G401.6 (cell line): ENCODE measurements at regions not wholly inside any gene's neighbourhood (a gene's known extent, or its start where the extent isn't known, plus 50 kb on each side); places are given as distances from the start of the nearest gene placed in this dataset.
"Not testable (repeated sequence)": the region's sequence is repeated elsewhere in the genome, so short reads cannot be mapped to it uniquely, and the experiment has no call there.

ENCODE experiments used
- FAIRE-seq: peaks from 2 replicates; lab custom pipeline; 2012; peaks lifted over from hg19 to GRCh38; lab: Jason Lieb, UNC

DNA sequence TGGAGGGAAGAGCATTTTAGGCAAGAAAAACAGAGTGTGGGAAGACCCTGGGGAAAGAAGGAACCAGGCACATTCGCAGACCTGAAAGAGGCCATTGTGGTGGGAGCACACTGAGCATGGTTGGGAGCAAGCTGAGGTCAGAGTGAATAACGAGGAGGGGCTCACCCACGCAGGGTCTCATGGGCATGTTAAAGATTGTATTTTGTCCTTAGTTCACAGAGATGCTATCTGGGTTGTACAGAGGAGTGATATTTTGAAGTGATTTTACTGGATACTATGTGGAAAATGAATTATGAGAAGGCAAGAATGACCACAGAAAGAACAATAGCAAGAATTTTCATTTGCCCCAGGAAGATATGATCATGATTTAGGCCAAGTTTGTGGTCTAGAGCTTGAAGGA is 578.3 kb upstream of the NR5A2 start:
- FAIRE-seq: no peak

DNA sequence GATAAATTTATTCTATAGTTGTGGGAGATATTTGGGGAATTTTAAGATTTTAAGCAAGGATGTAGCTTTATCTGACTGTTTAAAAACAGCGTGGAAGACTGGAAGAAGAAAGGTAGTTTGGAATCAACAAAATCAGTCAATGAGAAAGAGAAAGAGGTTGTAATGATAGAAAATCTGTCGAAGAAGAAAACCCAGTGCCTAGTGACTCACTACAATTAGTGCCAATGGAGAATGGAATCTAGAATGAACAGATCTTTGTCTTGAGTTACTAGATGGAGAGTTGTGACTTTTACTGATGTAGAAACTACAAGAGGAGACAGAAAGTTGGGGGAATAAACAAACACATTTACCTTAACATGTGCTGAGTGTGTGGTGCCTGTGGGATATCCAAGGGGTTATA is 577.8 kb upstream of the NR5A2 start:
- FAIRE-seq: no peak

DNA sequence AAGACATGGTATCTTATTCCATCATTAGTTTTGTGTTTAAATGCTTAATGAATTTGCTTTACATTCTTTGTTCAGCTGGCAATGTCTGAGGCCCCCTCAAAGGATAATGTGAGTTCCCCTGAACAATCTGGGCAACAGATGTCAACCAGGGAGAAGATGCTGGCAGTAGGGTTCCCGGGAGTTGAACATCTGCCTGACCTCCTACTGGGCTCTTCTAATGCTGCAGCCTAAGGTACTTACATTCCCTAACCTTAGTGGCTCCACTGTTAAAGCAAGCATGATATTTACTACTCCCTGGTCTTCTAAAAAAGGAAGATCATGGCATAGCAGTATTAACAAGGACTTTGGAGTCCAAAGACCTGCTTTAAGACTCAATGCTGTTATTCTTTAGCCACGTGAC is 574.9 kb upstream of the NR5A2 start:
- FAIRE-seq: no peak

GRCh38 chr1:199453723-199454122 is 573.8 kb upstream of the NR5A2 start:
- no peak for FAIRE-seq

DNA sequence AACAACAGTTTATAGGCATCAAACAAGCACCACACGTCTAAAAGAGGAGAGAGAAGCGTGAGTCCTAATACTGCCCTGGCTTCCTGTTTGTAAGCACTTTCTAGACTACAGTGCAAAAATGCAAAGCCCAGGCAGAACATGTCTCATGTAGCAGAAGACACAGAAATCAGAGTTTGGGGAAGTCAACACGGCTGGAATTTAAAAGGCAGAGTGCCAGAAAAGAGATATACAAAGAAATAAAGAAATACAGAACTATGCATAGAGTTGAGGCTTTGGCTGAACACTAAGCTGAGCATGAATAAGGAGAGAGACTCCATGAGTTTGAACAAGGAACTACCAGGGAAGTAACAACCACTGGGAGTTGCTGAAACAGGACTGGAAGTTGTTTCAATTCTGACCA is 566.6 kb upstream of the NR5A2 start:
- no peak for FAIRE-seq

- FAIRE-seq: no peak
These were observed 563.9 kb upstream of the NR5A2 start for GRCh38 chr1:199463521-199464127.

- FAIRE-seq: no peak
These were observed 560.5 kb upstream of the NR5A2 start for GRCh38 chr1:199466961-199467360.

GRCh38 chr1:199472018-199472417 is 555.5 kb upstream of the NR5A2 start:
- no peak for FAIRE-seq

GRCh38 chr1:199472978-199473377 is 554.5 kb upstream of the NR5A2 start:
- no peak for FAIRE-seq

DNA sequence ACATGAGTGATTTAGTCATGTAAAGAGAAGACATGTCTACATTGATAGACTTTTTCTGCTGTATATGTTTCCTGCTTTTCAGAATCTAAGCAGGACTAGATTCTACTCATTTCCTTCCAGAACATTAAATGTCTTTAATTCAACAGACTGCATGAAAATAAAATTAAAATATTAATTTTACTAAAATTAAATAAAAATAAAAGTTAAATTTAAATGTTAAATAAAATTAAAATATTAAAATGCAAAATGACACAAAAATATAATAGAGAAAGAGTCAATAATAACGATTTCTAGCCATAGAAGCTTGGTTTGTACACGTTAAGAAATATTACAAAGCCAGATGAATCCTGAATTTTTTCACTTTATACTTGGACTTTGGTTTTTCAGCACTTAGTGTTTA is 552.8 kb upstream of the NR5A2 start:
- FAIRE-seq: no peak

GRCh38 chr1:199482426-199482825 is 545.1 kb upstream of the NR5A2 start:
- no peak for FAIRE-seq

GRCh38 chr1:199489594-199489993 is 537.9 kb upstream of the NR5A2 start:
- no peak for FAIRE-seq

GRCh38 chr1:199490769-199491527 is 536.6 kb upstream of the NR5A2 start:
- FAIRE-seq: no peak

GRCh38 chr1:199495432-199495831 is 532.1 kb upstream of the NR5A2 start:
- no peak for FAIRE-seq

GRCh38 chr1:199498802-199499201 is 528.7 kb upstream of the NR5A2 start:
- not testable (repeated sequence) for FAIRE-seq

DNA sequence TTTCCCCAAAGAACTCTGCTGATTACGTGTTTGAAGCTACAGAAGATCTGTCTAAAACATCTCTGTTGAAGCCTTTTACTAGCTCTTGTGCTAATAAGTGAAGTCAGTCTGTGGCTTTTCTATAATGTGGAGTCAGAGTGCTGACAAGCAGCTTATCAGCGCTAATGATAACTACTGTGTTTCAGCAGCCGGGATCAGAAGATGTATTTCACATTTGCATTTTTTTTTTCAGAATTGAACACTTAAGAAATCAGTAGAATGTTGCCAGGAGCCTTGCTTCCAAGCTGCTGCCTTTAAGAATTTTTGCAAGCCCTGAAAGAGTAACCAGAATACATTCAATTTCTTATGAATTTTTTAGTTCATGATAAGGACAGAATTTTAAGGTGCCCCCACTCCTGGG is 519.4 kb upstream of the NR5A2 start:
- FAIRE-seq: no peak

DNA sequence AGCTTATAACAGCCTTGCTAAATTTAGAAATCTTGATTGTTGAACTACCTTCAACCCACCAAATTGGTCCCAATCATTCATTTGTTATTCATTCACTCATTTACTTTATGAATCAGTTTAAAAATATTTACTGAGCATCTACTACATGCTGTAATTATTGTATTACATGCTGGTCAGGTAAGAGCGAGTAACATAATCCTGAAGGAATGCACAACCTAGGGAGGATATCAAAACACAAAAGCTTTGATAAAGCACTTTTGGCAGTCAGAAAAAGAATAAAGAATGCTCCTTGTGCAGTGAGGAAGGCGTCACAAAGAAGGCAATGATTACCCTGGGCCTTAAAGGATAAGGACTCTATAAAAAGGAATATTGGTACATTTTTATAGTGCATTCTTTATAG is 518.9 kb upstream of the NR5A2 start:
- no peak for FAIRE-seq

DNA sequence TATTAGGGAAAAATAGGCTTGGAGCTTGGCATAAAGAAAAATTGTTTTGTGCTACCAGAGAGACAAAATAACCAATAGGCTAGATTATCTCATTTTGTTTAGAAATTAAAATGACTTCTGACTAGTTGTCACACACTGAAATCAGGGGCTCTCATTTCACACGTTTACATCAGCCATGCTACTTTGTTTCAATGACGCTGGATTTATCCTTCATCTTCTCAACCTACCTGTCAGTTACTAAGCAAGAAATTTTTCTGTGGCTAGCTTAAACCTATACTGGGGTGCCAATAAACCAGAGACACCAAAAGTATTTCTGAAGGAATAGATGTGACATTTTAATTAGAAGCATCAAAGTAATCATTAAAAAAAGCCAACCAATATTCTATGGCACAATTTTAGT is 518.1 kb upstream of the NR5A2 start:
- FAIRE-seq: no peak

DNA sequence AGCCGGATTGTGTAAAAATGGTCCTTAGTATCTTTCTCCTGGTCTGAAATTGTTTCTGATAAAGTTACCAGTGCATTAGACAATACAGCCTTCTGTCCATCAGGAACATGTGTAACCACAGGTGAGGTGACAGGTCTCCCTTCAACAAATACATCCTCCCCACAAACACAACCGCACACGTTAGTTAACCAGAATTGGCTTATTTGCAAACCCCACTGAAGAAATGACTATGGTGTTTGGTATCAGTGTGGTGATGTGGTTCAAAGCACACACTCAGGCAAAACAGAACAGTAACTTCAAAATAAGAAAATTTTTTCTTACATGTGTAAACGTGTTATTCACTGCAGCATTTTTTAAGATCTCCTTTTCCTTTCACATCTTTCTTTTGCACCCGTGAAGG is 517.2 kb upstream of the NR5A2 start:
- no peak for FAIRE-seq

GRCh38 chr1:199512037-199512710 is 515.3 kb upstream of the NR5A2 start:
- no peak for FAIRE-seq

GRCh38 chr1:199515261-199515660 is 512.2 kb upstream of the NR5A2 start:
- no peak for FAIRE-seq

- no peak for FAIRE-seq
These were observed 505.2 kb upstream of the NR5A2 start for GRCh38 chr1:199522338-199522737.

- FAIRE-seq: no peak
These were observed 504.6 kb upstream of the NR5A2 start for GRCh38 chr1:199522936-199523335.

DNA sequence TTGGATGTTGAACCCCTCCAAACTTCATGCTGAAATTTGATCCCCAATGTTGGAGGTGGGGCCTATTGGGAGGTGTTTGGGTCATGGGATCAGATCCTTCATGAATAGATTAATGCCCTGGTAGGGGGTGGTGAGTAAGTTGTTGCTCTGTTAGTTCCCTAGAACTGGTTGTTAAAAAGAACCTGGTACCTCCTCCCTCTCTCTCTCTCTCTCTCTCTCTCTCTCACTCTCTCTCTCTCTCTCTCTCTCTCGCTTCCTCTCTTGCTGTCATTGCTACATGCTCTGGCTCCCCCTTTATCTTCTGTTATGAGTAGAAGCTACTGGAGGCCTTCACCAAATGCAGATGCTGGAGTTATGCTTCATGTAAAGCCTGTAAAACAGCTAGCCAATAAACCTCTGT is 498.2 kb upstream of the NR5A2 start:
- FAIRE-seq: no peak
